ENCODE measurements at regions not wholly inside any gene's neighbourhood (a gene's known extent, or its start where the extent isn't known, plus 50 kb on each side); places are given as distances from the start of the nearest gene placed in this dataset.

DNA sequence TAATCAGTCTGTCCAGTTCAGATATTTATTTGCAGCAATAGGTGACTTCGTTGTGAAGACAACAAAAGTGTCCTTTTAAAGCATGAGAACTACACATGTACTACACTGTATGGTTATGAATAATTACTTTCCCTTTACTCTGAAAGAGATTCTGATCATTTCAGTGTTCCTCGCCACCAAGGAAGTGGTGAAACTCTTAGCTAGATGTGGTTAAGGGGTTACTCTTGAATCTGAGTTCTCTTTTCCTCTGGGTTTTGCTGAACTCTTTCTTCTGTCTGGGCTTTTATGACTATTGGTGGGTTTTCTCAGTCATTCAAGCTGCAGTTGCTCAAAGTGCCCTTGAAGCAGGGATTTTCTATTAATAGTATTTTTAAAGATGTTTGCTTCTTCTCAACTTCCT lies 127.9 kb upstream of the SEM1 start:
- Mint-ChIP-seq H3K36me3 (no peaks in the 10 kb centered on the region), H3K27ac (no peak overlapping the region), H3K9me3 (no peaks in the 10 kb centered on the region), H3K4me3 (no peak overlapping the region), H3K27me3 (ENCODE audit: insufficient read depth, low read depth) (no peaks in the 10 kb centered on the region), H3K4me1 (peaks cover 7% of the 10 kb centered on the region)
- H3K27ac ChIP-seq: no peak overlapping the region
- DNase-seq (ENCODE audit: low spot score): no peak
- peaks cover 11% of the 10 kb centered on the region for H3K4me1 ChIP-seq
- H3K9ac ChIP-seq: no peak overlapping the region
- no peak for TF ChIP-seq EZH2 (IDR thresholded peaks at IDR 0.05)
- H3K4me3 ChIP-seq: no peak overlapping the region
- H3K4me2 ChIP-seq: no peak overlapping the region
- no peaks in the 10 kb centered on the region for H3K36me3 ChIP-seq
- no peaks in the 10 kb centered on the region for H3K9me3 ChIP-seq (ENCODE audit: low read depth)
- H4K20me1 ChIP-seq (ENCODE audit: low read depth): no peaks in the 10 kb centered on the region
- H3F3A ChIP-seq (ENCODE audit: low read depth): no peaks in the 10 kb centered on the region
- H3K79me2 ChIP-seq (ENCODE audit: low read depth): no peaks in the 10 kb centered on the region
- no peak overlapping the region for H2AFZ ChIP-seq (replicated peaks)
- H3K27me3 ChIP-seq: no peaks in the 10 kb centered on the region

DNA sequence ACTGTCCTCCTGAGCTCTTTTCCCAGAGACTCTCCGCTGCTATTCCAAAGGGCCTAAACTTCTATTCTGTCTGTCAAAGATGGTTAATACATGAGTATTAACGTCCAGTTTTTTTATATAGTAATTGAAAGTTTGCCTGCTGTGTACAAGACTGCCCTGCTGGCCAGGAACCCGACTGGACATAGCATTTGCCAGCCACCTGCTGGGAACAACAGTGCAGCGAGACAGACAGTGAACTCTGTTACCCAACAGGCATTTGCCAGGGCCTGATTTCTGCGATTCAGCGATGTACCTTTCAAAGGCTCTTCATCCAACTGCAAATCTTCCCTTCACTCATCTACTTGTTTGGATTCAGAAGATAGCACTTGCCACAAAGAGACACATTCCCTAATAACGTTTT lies 128.8 kb upstream of the SEM1 start:
- H3K79me2 ChIP-seq (ENCODE audit: low read depth): no peaks in the 10 kb centered on the region
- H3F3A ChIP-seq (ENCODE audit: low read depth): no peaks in the 10 kb centered on the region
- H3K27me3 Mint-ChIP-seq (ENCODE audit: insufficient read depth, low read depth): no peaks in the 10 kb centered on the region
- H4K20me1 ChIP-seq (ENCODE audit: low read depth): no peaks in the 10 kb centered on the region
- no peak overlapping the region for H3K4me3 ChIP-seq
- peaks cover 11% of the 10 kb centered on the region for H3K4me1 ChIP-seq
- no peaks in the 10 kb centered on the region for H3K9me3 ChIP-seq (ENCODE audit: low read depth)
- H3K9ac ChIP-seq: no peak overlapping the region
- H3K27ac ChIP-seq: no peak overlapping the region
- no peak overlapping the region for H3K27ac Mint-ChIP-seq
- TF ChIP-seq EZH2 (IDR thresholded peaks at IDR 0.05) (no peak), EZH2phosphoT487 (IDR thresholded peaks at IDR 0.05) (no peak)
- TF ChIP-seq, protein P1, sequence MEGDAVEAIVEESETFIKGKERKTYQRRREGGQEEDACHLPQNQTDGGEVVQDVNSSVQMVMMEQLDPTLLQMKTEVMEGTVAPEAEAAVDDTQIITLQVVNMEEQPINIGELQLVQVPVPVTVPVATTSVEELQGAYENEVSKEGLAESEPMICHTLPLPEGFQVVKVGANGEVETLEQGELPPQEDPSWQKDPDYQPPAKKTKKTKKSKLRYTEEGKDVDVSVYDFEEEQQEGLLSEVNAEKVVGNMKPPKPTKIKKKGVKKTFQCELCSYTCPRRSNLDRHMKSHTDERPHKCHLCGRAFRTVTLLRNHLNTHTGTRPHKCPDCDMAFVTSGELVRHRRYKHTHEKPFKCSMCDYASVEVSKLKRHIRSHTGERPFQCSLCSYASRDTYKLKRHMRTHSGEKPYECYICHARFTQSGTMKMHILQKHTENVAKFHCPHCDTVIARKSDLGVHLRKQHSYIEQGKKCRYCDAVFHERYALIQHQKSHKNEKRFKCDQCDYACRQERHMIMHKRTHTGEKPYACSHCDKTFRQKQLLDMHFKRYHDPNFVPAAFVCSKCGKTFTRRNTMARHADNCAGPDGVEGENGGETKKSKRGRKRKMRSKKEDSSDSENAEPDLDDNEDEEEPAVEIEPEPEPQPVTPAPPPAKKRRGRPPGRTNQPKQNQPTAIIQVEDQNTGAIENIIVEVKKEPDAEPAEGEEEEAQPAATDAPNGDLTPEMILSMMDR (IDR thresholded peaks at IDR 0.05): no peak
- H2AFZ ChIP-seq (replicated peaks): no peak overlapping the region
- H3K36me3 ChIP-seq: no peaks in the 10 kb centered on the region
- peaks cover 7% of the 10 kb centered on the region for H3K4me1 Mint-ChIP-seq
- no peaks in the 10 kb centered on the region for H3K27me3 ChIP-seq
- H3K36me3 Mint-ChIP-seq: no peaks in the 10 kb centered on the region
- DNase-seq (ENCODE audit: low spot score): peak; percentile 16
- H3K4me2 ChIP-seq: peak overlapping the region; percentile 2
- no peak overlapping the region for H3K4me3 Mint-ChIP-seq
- no peaks in the 10 kb centered on the region for H3K9me3 Mint-ChIP-seq

DNA sequence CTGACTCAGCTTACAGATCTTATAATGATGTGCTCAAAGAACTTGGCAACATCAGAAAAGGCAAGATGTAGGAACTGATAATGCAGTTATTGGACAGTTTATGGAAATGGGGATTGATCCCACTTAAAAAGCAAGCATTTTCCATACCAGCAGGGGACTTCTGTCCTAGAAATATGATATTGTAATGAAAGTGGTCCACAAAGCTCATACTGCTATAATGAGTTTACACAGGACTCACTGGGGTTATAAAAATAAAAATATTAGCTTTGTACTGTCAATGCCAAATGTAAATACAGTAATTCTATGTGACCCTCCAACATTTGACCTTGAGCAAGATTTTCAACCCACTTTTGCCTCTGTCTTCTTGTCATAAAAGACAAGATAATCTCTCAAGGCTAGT lies 145.5 kb upstream of the SEM1 start:
- no peaks in the 10 kb centered on the region for H3K36me3 Mint-ChIP-seq
- H3K27me3 ChIP-seq: no peaks in the 10 kb centered on the region
- H3K79me2 ChIP-seq (ENCODE audit: low read depth): no peaks in the 10 kb centered on the region
- no peaks in the 10 kb centered on the region for H3K36me3 ChIP-seq
- H3K9me3 ChIP-seq (ENCODE audit: low read depth): no peaks in the 10 kb centered on the region
- no peak overlapping the region for H3K27ac ChIP-seq
- DNase-seq (ENCODE audit: low spot score): no peak
- TF ChIP-seq, protein P1 (IDR thresholded peaks at IDR 0.05): no peak
- TF ChIP-seq EZH2 (IDR thresholded peaks at IDR 0.05): no peak
- no peak for TF ChIP-seq EZH2phosphoT487 (IDR thresholded peaks at IDR 0.05)
- no peaks in the 10 kb centered on the region for H3F3A ChIP-seq (ENCODE audit: low read depth)
- no peak overlapping the region for H3K9ac ChIP-seq
- no peak overlapping the region for H3K4me2 ChIP-seq
- H3K27me3 Mint-ChIP-seq (ENCODE audit: insufficient read depth, low read depth): no peaks in the 10 kb centered on the region
- H3K4me1 Mint-ChIP-seq: no peaks in the 10 kb centered on the region
- H3K27ac Mint-ChIP-seq: no peak overlapping the region
- no peaks in the 10 kb centered on the region for H3K4me1 ChIP-seq
- no peaks in the 10 kb centered on the region for H3K9me3 Mint-ChIP-seq
- no peak overlapping the region for H3K4me3 Mint-ChIP-seq
- no peaks in the 10 kb centered on the region for H4K20me1 ChIP-seq (ENCODE audit: low read depth)
- H3K4me3 ChIP-seq: no peak overlapping the region
- no peak overlapping the region for H2AFZ ChIP-seq (replicated peaks)

DNA sequence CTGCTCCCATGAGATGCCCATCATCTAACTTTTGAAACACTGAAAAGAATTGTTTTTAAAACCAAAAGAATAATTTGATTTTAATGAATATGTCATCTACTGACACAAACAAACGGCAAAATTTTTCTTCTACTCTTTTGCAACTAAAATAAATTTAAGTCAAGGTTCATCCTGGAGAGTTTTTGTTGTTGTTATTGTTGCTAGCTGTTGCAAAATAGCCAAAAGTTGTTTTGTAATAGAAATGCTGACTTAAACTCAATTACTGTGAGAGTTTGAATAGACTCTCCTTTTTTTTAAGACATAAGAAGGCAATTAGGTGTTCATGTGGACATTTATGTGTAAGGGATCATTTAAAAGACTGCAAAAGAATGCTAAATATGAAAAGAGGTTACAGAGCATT lies 146.0 kb upstream of the SEM1 start:
- Histone ChIP-seq H3K4me2 (no peak overlapping the region), H3K27ac (no peak overlapping the region), H2AFZ (replicated peaks) (no peak overlapping the region), H3K9me3 (ENCODE audit: low read depth) (no peaks in the 10 kb centered on the region), H3K4me3 (no peak overlapping the region), H3F3A (ENCODE audit: low read depth) (no peaks in the 10 kb centered on the region), H3K4me1 (no peaks in the 10 kb centered on the region), H3K27me3 (no peaks in the 10 kb centered on the region), H4K20me1 (ENCODE audit: low read depth) (no peaks in the 10 kb centered on the region), H3K79me2 (ENCODE audit: low read depth) (no peaks in the 10 kb centered on the region), H3K9ac (no peak overlapping the region), H3K36me3 (no peaks in the 10 kb centered on the region)
- Mint-ChIP-seq H3K4me3 (no peak overlapping the region), H3K27me3 (ENCODE audit: insufficient read depth, low read depth) (no peaks in the 10 kb centered on the region), H3K4me1 (no peaks in the 10 kb centered on the region), H3K27ac (no peak overlapping the region), H3K36me3 (no peaks in the 10 kb centered on the region), H3K9me3 (no peaks in the 10 kb centered on the region)
- TF ChIP-seq, protein P1 (IDR thresholded peaks at IDR 0.05): no peak
- TF ChIP-seq EZH2 (IDR thresholded peaks at IDR 0.05) (no peak), EZH2phosphoT487 (IDR thresholded peaks at IDR 0.05) (no peak)
- no peak for DNase-seq (ENCODE audit: low spot score)
